PC-9 (cell line): ENCODE measurements at regions not wholly inside any gene's neighbourhood (a gene's known extent, or its start where the extent isn't known, plus 50 kb on each side); places are given as distances from the start of the nearest gene placed in this dataset.
"Not testable (repeated sequence)": the region's sequence is repeated elsewhere in the genome, so short reads cannot be mapped to it uniquely, and the experiment has no call there.

Experiments used
- BruUV-seq: library from RNA; stranded (reverse); fragments of 400-500 nt; replicated peaks from 2 replicates; lab custom pipeline; 2021; lab: Mats Ljungman, UMichigan
- CTCF ChIA-PET: fragments of 300-600 bp; sonication (Branson Sonifier 250); formaldehyde crosslinking; loops from one replicate; lab custom pipeline; 2022; ENCODE audit warnings: antibody characterized with exemption; lab: Charles Lee
- POLR2A ChIA-PET: fragments of 300-600 bp; sonication (Branson Sonifier 250); formaldehyde crosslinking; loops from one replicate; lab custom pipeline; 2022; ENCODE audit warnings: antibody characterized with exemption; ENCODE audit not compliant: unreplicated experiment; lab: Charles Lee
- DNase-seq, 2 experiments: peaks; one replicate each; pipeline versions ENCODE4 v3.0.0 to v3.0.0-alpha.2; 2015 to 2022; ENCODE audit warnings: mixed read lengths in 1 of 2
- H2AFZ ChIP-seq: fragments of 200-600 bp; sonication (generic); 2 replicates; pipeline ENCODE4 v1.8.1; 2017; ENCODE audit warnings: antibody characterized with exemption
- H3F3A ChIP-seq: fragments of 200-600 bp; sonication (generic); 2 replicates; pipeline ENCODE4 v1.8.1; 2017; ENCODE audit warnings: antibody characterized with exemption, mild to moderate bottlenecking, low read depth; ENCODE audit not compliant: insufficient read depth
- H3K27ac ChIP-seq: fragments of 200-600 bp; sonication (generic); 2 replicates; pipeline ENCODE4 v1.6.1; 2016; ENCODE audit warnings: mixed run types
- H3K27me3 ChIP-seq: fragments of 200-600 bp; sonication (generic); 2 replicates; pipeline ENCODE4 v1.6.1; 2016; ENCODE audit warnings: low read depth, mixed run types; ENCODE audit not compliant: insufficient read depth
- H3K36me3 ChIP-seq: fragments of 200-600 bp; sonication (generic); 2 replicates; pipeline ENCODE4 v1.6.1; 2016; ENCODE audit warnings: low read depth, mixed run types
- H3K4me1 ChIP-seq: fragments of 200-600 bp; sonication (generic); replicated peaks from 2 replicates; pipeline ENCODE4 v1.6.1; 2016; ENCODE audit warnings: mixed run types; ENCODE audit not compliant: insufficient read depth
- H3K4me2 ChIP-seq: fragments of 200-600 bp; sonication (generic); 2 replicates; pipeline ENCODE4 v1.6.1; 2017; ENCODE audit warnings: mixed run types
- H3K4me3 ChIP-seq: fragments of 200-600 bp; sonication (generic); 2 replicates; pipeline ENCODE4 v1.6.1; 2016; ENCODE audit warnings: mixed run types
- H3K79me2 ChIP-seq: fragments of 200-600 bp; sonication (generic); 2 replicates; pipeline ENCODE4 v1.6.1; 2017; ENCODE audit warnings: low read depth, mixed run types
- H3K9me2 ChIP-seq: fragments of 200-600 bp; sonication (generic); 2 replicates; pipeline ENCODE4 v1.8.1; 2017; ENCODE audit warnings: mild to moderate bottlenecking; ENCODE audit not compliant: insufficient read depth
- H3K9me3 ChIP-seq: fragments of 200-600 bp; sonication (generic); 2 replicates; pipeline ENCODE4 v1.8.1; 2016; ENCODE audit warnings: low read depth; ENCODE audit not compliant: insufficient read depth
- H4K20me1 ChIP-seq: fragments of 200-600 bp; sonication (generic); 2 replicates; pipeline ENCODE4 v1.8.1; 2017; ENCODE audit not compliant: insufficient read depth
- intact Hi-C: fragments of 100-400 bp; cut with micrococcal nuclease; formaldehyde crosslinking; loops from one replicate; pipeline ENCODE4 v1.10.0; 2022; ENCODE audit not compliant: unreplicated experiment

- H3K4me1 ChIP-seq, H4K20me1 ChIP-seq, DNase-seq, H3K27ac ChIP-seq, H3K79me2 ChIP-seq, H3K4me2 ChIP-seq, intact Hi-C loops, H2AFZ ChIP-seq, H3K27me3 ChIP-seq, H3K36me3 ChIP-seq, POLR2A ChIA-PET, H3K9me3 ChIP-seq, BruUV-seq, H3K9me2 ChIP-seq, H3K4me3 ChIP-seq, H3F3A ChIP-seq, CTCF ChIA-PET: not testable (repeated sequence)
Measured at GRCh38 chr16:16448423-16448822, 69.5 kb downstream of the NPIPA7 start.

- H3K4me1 ChIP-seq, POLR2A ChIA-PET, CTCF ChIA-PET, H3K9me3 ChIP-seq, H3K27ac ChIP-seq, intact Hi-C loops, H2AFZ ChIP-seq, H3K27me3 ChIP-seq, H4K20me1 ChIP-seq, H3K4me2 ChIP-seq, H3F3A ChIP-seq, H3K9me2 ChIP-seq, H3K79me2 ChIP-seq, H3K4me3 ChIP-seq, DNase-seq, BruUV-seq, H3K36me3 ChIP-seq: not testable (repeated sequence)
Measured at GRCh38 chr16:16449712-16450237, 70.8 kb downstream of the NPIPA7 start.

- H2AFZ ChIP-seq, H3K4me3 ChIP-seq, H3F3A ChIP-seq, H3K79me2 ChIP-seq, H3K36me3 ChIP-seq, H3K4me2 ChIP-seq, POLR2A ChIA-PET, H4K20me1 ChIP-seq, H3K4me1 ChIP-seq, H3K9me3 ChIP-seq, BruUV-seq, H3K9me2 ChIP-seq, H3K27ac ChIP-seq, H3K27me3 ChIP-seq, intact Hi-C loops, DNase-seq, CTCF ChIA-PET: not testable (repeated sequence)
Measured at GRCh38 chr16:16451721-16452410, 72.9 kb downstream of the NPIPA7 start.

- POLR2A ChIA-PET, BruUV-seq, CTCF ChIA-PET: not testable (repeated sequence)
Measured at GRCh38 chr16:16458579-16458978, 79.6 kb downstream of the NPIPA7 start.

GRCh38 chr16:16463792-16464191 lies 84.9 kb downstream of the NPIPA7 start:
- H4K20me1 ChIP-seq, H3K4me3 ChIP-seq, H3K27me3 ChIP-seq, DNase-seq, H3K4me1 ChIP-seq, H3K36me3 ChIP-seq, H3K9me3 ChIP-seq, H2AFZ ChIP-seq, intact Hi-C loops, CTCF ChIA-PET, BruUV-seq, H3K9me2 ChIP-seq, H3K4me2 ChIP-seq, H3K27ac ChIP-seq, H3F3A ChIP-seq, POLR2A ChIA-PET, H3K79me2 ChIP-seq: not testable (repeated sequence)

More at GRCh38 chr16:16458579-16458978, 79.6 kb downstream of the NPIPA7 start:
- H3K9me3 ChIP-seq, H3K4me1 ChIP-seq, H3K9me2 ChIP-seq, H2AFZ ChIP-seq, H3K4me3 ChIP-seq, H4K20me1 ChIP-seq, H3F3A ChIP-seq, H3K4me2 ChIP-seq, H3K27ac ChIP-seq, H3K79me2 ChIP-seq, H3K36me3 ChIP-seq, DNase-seq, H3K27me3 ChIP-seq, intact Hi-C loops: not testable (repeated sequence)

GRCh38 chr16:16488919-16489318 lies 110.0 kb downstream of the NPIPA7 start:
- H2AFZ ChIP-seq, H3K9me2 ChIP-seq, H3K27me3 ChIP-seq, H3K4me2 ChIP-seq, intact Hi-C loops, CTCF ChIA-PET, H3K4me3 ChIP-seq, H3K36me3 ChIP-seq, POLR2A ChIA-PET, H3F3A ChIP-seq, H3K27ac ChIP-seq, H3K4me1 ChIP-seq, H3K9me3 ChIP-seq, BruUV-seq, DNase-seq, H3K79me2 ChIP-seq, H4K20me1 ChIP-seq: not testable (repeated sequence)

GRCh38 chr16:16489466-16489865 lies 110.5 kb downstream of the NPIPA7 start:
- H3K27me3 ChIP-seq, H3K36me3 ChIP-seq, BruUV-seq, POLR2A ChIA-PET, H4K20me1 ChIP-seq, H3K4me1 ChIP-seq, H3K79me2 ChIP-seq, DNase-seq, CTCF ChIA-PET, intact Hi-C loops, H2AFZ ChIP-seq, H3K27ac ChIP-seq, H3K9me3 ChIP-seq, H3K4me2 ChIP-seq, H3F3A ChIP-seq, H3K9me2 ChIP-seq, H3K4me3 ChIP-seq: not testable (repeated sequence)
